ENCODE measurements at regions not wholly inside any gene's neighbourhood (a gene's known extent, or its start where the extent isn't known, plus 50 kb on each side); places are given as distances from the start of the nearest gene placed in this dataset.

DNA sequence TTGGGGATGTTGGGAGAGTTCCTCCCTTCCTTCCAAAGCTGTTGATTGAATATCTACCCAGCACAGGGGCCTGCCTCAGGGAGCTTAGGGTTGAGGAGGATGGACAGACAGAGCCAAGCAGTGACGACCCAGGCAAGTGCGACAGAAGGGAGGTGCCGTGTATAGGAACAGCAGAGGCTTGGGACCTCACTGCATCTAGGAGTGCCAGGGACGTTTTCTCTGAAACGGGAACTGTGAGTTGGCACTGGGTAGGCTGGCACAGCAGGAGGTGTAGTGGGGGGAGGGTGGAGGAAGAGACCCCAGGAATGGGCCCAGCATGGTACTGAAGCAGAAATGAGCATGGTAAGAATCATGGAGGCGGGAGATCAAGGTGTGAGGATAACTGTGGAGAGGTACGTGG lies 55.3 kb upstream of the MGMT start:
- H3K4ac ChIP-seq (ENCODE audit: low read length): no peak overlapping the region
- WGBS, 2 donors (ENCODE audit: extremely low coverage in 2 of 2, insufficient read length in 2 of 2, insufficient replicate concordance in 1 of 2): no CpG with 5 or more reads among the region's 7 CpGs
- no peak overlapping the region for H3K4me3 ChIP-seq (ENCODE audit: low read length in 2 of 2)
- no peak overlapping the region for H2BK15ac ChIP-seq (ENCODE audit: low read length)
- no peak overlapping the region for H2BK120ac ChIP-seq (ENCODE audit: low read depth, low read length)
- H4K91ac ChIP-seq (ENCODE audit: low read depth, low read length, poor library complexity): no peak overlapping the region
- no peak overlapping the region for H2AFZ ChIP-seq (ENCODE audit: low read length)
- H2BK12ac ChIP-seq (ENCODE audit: low read length): no peak overlapping the region
- H3K36me3 ChIP-seq (replicated peaks in 1 of 2; ENCODE audit: control insufficient read depth in 2 of 2, insufficient read depth in 2 of 2, low read length in 2 of 2): no peaks in the 10 kb centered on the region
- no peak overlapping the region for H2BK5ac ChIP-seq (ENCODE audit: low read length)
- no peak overlapping the region for H3K27ac ChIP-seq (replicated peaks; ENCODE audit: low read length)
- no peak overlapping the region for H3K14ac ChIP-seq (ENCODE audit: low read length)
- H3K9me3 ChIP-seq (replicated peaks in 1 of 2; ENCODE audit: control insufficient read depth in 2 of 2, insufficient read depth in 1 of 2, low read depth in 1 of 2, low read length in 2 of 2): no peaks in the 10 kb centered on the region
- no peak overlapping the region for H2AK5ac ChIP-seq (ENCODE audit: low read depth, low read length)
- H3K79me1 ChIP-seq (ENCODE audit: low read depth, low read length): no peaks in the 10 kb centered on the region
- no peak for DNase-seq (ENCODE audit: low spot score)
- H4K8ac ChIP-seq (ENCODE audit: low read depth, low read length): no peak overlapping the region
- no peak overlapping the region for H3K18ac ChIP-seq (ENCODE audit: low read length)
- H3K9ac ChIP-seq (ENCODE audit: low read depth, low read length, poor library complexity): no peak overlapping the region
- no peak overlapping the region for H3K4me2 ChIP-seq (ENCODE audit: insufficient read depth, low read length, poor library complexity, severe bottlenecking)
- H3K4me1 ChIP-seq (ENCODE audit: control insufficient read depth in 2 of 2, insufficient read depth in 1 of 2, low read depth in 1 of 2, low read length in 2 of 2): peaks cover 0 to 4% of the 10 kb centered on the region in 2 donors
- H3K23ac ChIP-seq (ENCODE audit: low read depth, low read length, poor library complexity): no peak overlapping the region
- H3K27me3 ChIP-seq (ENCODE audit: control insufficient read depth in 3 of 3, insufficient read depth in 3 of 3, low read depth in 1 of 3, low read length in 3 of 3): no peaks in the 10 kb centered on the region

DNA sequence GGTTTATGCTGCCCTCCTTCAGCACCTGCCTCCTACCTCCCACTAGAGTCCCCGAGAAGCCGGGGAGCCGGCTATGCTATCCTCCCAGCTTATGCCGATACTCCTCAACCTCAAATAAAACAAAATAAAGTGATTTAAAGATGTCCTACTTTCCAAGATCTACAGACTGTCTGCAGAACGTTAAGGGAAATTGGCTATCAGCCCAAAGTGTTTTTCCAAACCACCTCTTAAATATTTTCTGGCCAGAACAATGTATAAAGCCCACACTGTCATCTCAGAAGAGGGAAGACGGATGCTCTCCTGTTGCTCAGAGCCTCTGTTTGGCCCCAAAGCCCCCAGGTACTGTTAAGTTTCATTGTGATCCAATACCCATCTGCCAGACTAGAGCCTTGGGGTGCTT lies 54.0 kb upstream of the MGMT start:
- Histone ChIP-seq H3K9me3 (replicated peaks in 1 of 2; ENCODE audit: control insufficient read depth in 2 of 2, insufficient read depth in 1 of 2, low read depth in 1 of 2, low read length in 2 of 2) (no peaks in the 10 kb centered on the region), H3K4ac (ENCODE audit: low read length) (no peak overlapping the region), H2AFZ (ENCODE audit: low read length) (no peak overlapping the region)

GRCh38 chr10:129415215-129416140 lies 51.6 kb upstream of the MGMT start:
- Histone ChIP-seq H4K8ac (ENCODE audit: low read depth, low read length) (no peak overlapping the region), H3K9me3 (replicated peaks in 1 of 2; ENCODE audit: control insufficient read depth in 2 of 2, insufficient read depth in 1 of 2, low read depth in 1 of 2, low read length in 2 of 2) (no peaks in the 10 kb centered on the region), H3K79me1 (ENCODE audit: low read depth, low read length) (no peaks in the 10 kb centered on the region), H3K27ac (replicated peaks; ENCODE audit: low read length) (no peak overlapping the region), H3K23ac (ENCODE audit: low read depth, low read length, poor library complexity) (no peak overlapping the region), H3K9ac (ENCODE audit: low read depth, low read length, poor library complexity) (no peak overlapping the region), H2BK120ac (ENCODE audit: low read depth, low read length) (no peak overlapping the region), H3K4me1 (ENCODE audit: control insufficient read depth in 2 of 2, insufficient read depth in 1 of 2, low read depth in 1 of 2, low read length in 2 of 2) (peaks cover 0 to 6% of the 10 kb centered on the region in 2 donors), H3K14ac (ENCODE audit: low read length) (no peak overlapping the region), H2AFZ (ENCODE audit: low read length) (no peak overlapping the region), H3K27me3 (ENCODE audit: control insufficient read depth in 3 of 3, insufficient read depth in 3 of 3, low read depth in 1 of 3, low read length in 3 of 3) (no peaks in the 10 kb centered on the region), H2AK5ac (ENCODE audit: low read depth, low read length) (no peak overlapping the region), H3K36me3 (replicated peaks in 1 of 2; ENCODE audit: control insufficient read depth in 2 of 2, insufficient read depth in 2 of 2, low read length in 2 of 2) (no peaks in the 10 kb centered on the region), H3K18ac (ENCODE audit: low read length) (no peak overlapping the region), H2BK5ac (ENCODE audit: low read length) (no peak overlapping the region), H3K4ac (ENCODE audit: low read length) (no peak overlapping the region), H4K91ac (ENCODE audit: low read depth, low read length, poor library complexity) (no peak overlapping the region), H2BK15ac (ENCODE audit: low read length) (no peak overlapping the region), H2BK12ac (ENCODE audit: low read length) (no peak overlapping the region), H3K4me2 (ENCODE audit: insufficient read depth, low read length, poor library complexity, severe bottlenecking) (no peak overlapping the region), H3K4me3 (ENCODE audit: low read length in 2 of 2) (no peak overlapping the region)
- DNase-seq (ENCODE audit: low spot score): no peak
- no CpG with 5 or more reads among the region's 31 CpGs for WGBS, 2 donors (ENCODE audit: extremely low coverage in 2 of 2, insufficient read length in 2 of 2, insufficient replicate concordance in 1 of 2)

More for the DNA sequence above, 54.0 kb upstream of the MGMT start:
- Histone ChIP-seq H3K9ac (ENCODE audit: low read depth, low read length, poor library complexity) (no peak overlapping the region), H4K8ac (ENCODE audit: low read depth, low read length) (no peak overlapping the region), H3K36me3 (replicated peaks in 1 of 2; ENCODE audit: control insufficient read depth in 2 of 2, insufficient read depth in 2 of 2, low read length in 2 of 2) (no peaks in the 10 kb centered on the region), H3K4me2 (ENCODE audit: insufficient read depth, low read length, poor library complexity, severe bottlenecking) (no peak overlapping the region), H3K23ac (ENCODE audit: low read depth, low read length, poor library complexity) (no peak overlapping the region), H3K18ac (ENCODE audit: low read length) (no peak overlapping the region), H3K27ac (replicated peaks; ENCODE audit: low read length) (no peak overlapping the region), H3K4me3 (ENCODE audit: low read length in 2 of 2) (no peak overlapping the region), H2BK15ac (ENCODE audit: low read length) (no peak overlapping the region), H4K91ac (ENCODE audit: low read depth, low read length, poor library complexity) (no peak overlapping the region), H2BK12ac (ENCODE audit: low read length) (no peak overlapping the region), H3K79me1 (ENCODE audit: low read depth, low read length) (no peaks in the 10 kb centered on the region), H3K14ac (ENCODE audit: low read length) (no peak overlapping the region), H2BK120ac (ENCODE audit: low read depth, low read length) (no peak overlapping the region), H2BK5ac (ENCODE audit: low read length) (no peak overlapping the region), H3K27me3 (ENCODE audit: control insufficient read depth in 3 of 3, insufficient read depth in 3 of 3, low read depth in 1 of 3, low read length in 3 of 3) (no peaks in the 10 kb centered on the region), H3K4me1 (ENCODE audit: control insufficient read depth in 2 of 2, insufficient read depth in 1 of 2, low read depth in 1 of 2, low read length in 2 of 2) (peaks cover 0 to 4% of the 10 kb centered on the region in 2 donors), H2AK5ac (ENCODE audit: low read depth, low read length) (no peak overlapping the region)
- no CpG with 5 or more reads among the region's 6 CpGs for WGBS, 2 donors (ENCODE audit: extremely low coverage in 2 of 2, insufficient read length in 2 of 2, insufficient replicate concordance in 1 of 2)
- DNase-seq (ENCODE audit: low spot score): no peak

GRCh38 chr10:129416155-129416554 lies 50.9 kb upstream of the MGMT start:
- H2BK5ac ChIP-seq (ENCODE audit: low read length): no peak overlapping the region
- no peak overlapping the region for H2BK12ac ChIP-seq (ENCODE audit: low read length)
- H3K9ac ChIP-seq (ENCODE audit: low read depth, low read length, poor library complexity): no peak overlapping the region
- H3K4ac ChIP-seq (ENCODE audit: low read length): no peak overlapping the region
- no peaks in the 10 kb centered on the region for H3K79me1 ChIP-seq (ENCODE audit: low read depth, low read length)
- H3K4me3 ChIP-seq (ENCODE audit: low read length in 2 of 2): no peak overlapping the region
- H2BK120ac ChIP-seq (ENCODE audit: low read depth, low read length): no peak overlapping the region
- no peak overlapping the region for H2BK15ac ChIP-seq (ENCODE audit: low read length)
- H3K27ac ChIP-seq (replicated peaks; ENCODE audit: low read length): no peak overlapping the region
- no peak overlapping the region for H3K14ac ChIP-seq (ENCODE audit: low read length)
- no peak overlapping the region for H4K91ac ChIP-seq (ENCODE audit: low read depth, low read length, poor library complexity)
- H2AFZ ChIP-seq (ENCODE audit: low read length): no peak overlapping the region
- H3K23ac ChIP-seq (ENCODE audit: low read depth, low read length, poor library complexity): no peak overlapping the region
- H3K27me3 ChIP-seq (ENCODE audit: control insufficient read depth in 3 of 3, insufficient read depth in 3 of 3, low read depth in 1 of 3, low read length in 3 of 3): no peaks in the 10 kb centered on the region
- H3K18ac ChIP-seq (ENCODE audit: low read length): no peak overlapping the region
- no peak overlapping the region for H2AK5ac ChIP-seq (ENCODE audit: low read depth, low read length)
- no peak overlapping the region for H3K4me2 ChIP-seq (ENCODE audit: insufficient read depth, low read length, poor library complexity, severe bottlenecking)
- no peaks in the 10 kb centered on the region for H3K36me3 ChIP-seq (replicated peaks in 1 of 2; ENCODE audit: control insufficient read depth in 2 of 2, insufficient read depth in 2 of 2, low read length in 2 of 2)
- DNase-seq (ENCODE audit: low spot score): no peak
- WGBS, 2 donors (ENCODE audit: extremely low coverage in 2 of 2, insufficient read length in 2 of 2, insufficient replicate concordance in 1 of 2): no CpG with 5 or more reads among the region's 8 CpGs
- H3K4me1 ChIP-seq (ENCODE audit: control insufficient read depth in 2 of 2, insufficient read depth in 1 of 2, low read depth in 1 of 2, low read length in 2 of 2): peaks cover 0 to 6% of the 10 kb centered on the region in 2 donors
- no peak overlapping the region for H4K8ac ChIP-seq (ENCODE audit: low read depth, low read length)
- H3K9me3 ChIP-seq (replicated peaks in 1 of 2; ENCODE audit: control insufficient read depth in 2 of 2, insufficient read depth in 1 of 2, low read depth in 1 of 2, low read length in 2 of 2): no peaks in the 10 kb centered on the region

All from neuronal stem cell (in vitro differentiated cells).